ENCODE measurements at regions not wholly inside any gene's neighbourhood (a gene's known extent, or its start where the extent isn't known, plus 50 kb on each side); places are given as distances from the start of the nearest gene placed in this dataset.
A peak's percentile ranks its signal among the peaks of the same experiment; 100 is the strongest.
"Not testable (repeated sequence)": the region's sequence is repeated elsewhere in the genome, so short reads cannot be mapped to it uniquely, and the experiment has no call there.

DNA sequence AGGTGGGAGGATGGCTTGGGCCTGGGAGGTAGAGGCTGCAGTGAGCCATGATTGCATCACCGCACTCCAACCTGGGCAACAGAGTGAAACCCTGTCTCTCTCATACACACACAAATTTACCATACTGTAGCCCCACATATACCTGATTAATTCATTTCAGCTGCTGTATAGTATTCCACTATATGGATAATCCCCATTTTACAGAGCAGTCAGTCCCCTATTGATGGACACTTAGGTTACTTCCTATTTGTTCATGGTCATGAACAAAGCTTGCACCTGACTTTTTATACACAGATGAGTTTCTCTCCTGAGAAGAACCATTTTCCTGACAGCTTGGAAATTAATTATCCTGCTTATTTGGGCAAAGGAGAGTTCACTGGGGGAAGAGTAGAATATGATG, 59.2 kb downstream of the EMX2 start:
- DNase-seq (ENCODE audit: low spot score): no peak

DNA sequence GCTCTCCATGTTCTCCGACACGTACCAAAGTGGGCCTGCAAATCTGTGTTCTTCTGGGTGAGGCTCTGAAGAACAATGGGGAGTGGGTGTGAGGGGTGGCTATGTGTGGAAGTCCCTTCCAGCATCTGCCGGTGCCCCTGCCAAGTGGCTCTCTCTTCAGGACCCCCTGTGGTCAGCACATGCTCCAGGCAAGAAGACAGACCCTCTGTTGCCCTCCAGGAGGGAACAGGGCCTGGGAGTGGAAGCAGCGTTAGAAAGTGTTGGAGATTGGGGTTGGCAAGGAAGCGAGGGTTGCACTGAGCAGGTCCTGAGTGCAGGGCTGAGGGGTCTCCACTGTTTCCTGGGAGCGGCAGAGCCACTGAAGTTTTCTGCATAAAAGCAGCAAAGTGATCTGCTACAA, 60.5 kb downstream of the EMX2 start:
- DNase-seq (ENCODE audit: low spot score): no peak

- no peak for DNase-seq (ENCODE audit: low spot score)
Observed at GRCh38 chr10:117603726-117604125, 61.2 kb downstream of the EMX2 start.

GRCh38 chr10:117609095-117609795, 66.7 kb downstream of the EMX2 start:
- peak; percentile 16 for DNase-seq (ENCODE audit: low spot score)

GRCh38 chr10:117609796-117610170, 67.2 kb downstream of the EMX2 start:
- no peak for DNase-seq (ENCODE audit: low spot score)

- no peak for DNase-seq (ENCODE audit: low spot score)
Observed at GRCh38 chr10:117610321-117610720, 67.8 kb downstream of the EMX2 start.

- DNase-seq (ENCODE audit: low spot score): no peak
Observed at GRCh38 chr10:117612113-117612512, 69.6 kb downstream of the EMX2 start.

DNA sequence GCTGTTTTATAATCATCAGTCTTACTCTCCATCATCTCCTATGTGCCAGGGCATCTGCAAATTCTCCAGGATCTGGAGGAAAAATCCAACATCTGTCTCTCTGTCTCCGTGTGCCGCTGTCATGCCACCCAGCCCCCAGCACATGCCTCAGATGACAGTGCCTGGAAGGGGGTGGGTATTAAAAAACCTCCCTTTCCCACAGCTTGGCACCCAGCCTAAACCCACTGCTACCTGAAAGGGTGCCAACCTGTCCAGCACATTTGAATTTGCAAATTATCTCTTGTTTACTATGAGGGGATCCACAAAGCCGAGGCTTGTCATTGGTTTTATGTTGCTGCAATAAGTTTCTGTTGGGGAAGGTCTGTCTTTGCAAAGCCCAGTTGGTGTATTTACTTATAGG, 73.1 kb downstream of the EMX2 start:
- DNase-seq (ENCODE audit: low spot score): no peak

DNA sequence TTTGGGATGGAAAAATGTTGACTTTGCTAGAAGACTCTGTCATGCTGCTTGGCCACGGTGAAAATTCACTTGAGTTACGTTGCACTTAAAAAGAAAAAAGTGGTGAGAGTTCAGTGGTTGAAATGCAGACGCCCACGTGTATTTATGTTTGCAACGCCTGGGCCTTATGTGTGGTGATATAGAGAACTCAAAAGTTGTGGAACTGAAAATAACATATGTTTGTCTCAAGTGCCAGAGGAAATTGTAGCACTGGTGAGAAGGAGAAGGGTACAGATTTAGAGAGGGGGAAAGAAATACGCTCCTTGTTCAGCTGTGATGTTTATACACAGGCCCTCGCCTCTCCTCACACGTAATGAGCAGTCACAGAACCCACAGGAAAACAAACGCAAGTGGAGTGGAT, 73.6 kb downstream of the EMX2 start:
- no peak for DNase-seq (ENCODE audit: low spot score)

DNA sequence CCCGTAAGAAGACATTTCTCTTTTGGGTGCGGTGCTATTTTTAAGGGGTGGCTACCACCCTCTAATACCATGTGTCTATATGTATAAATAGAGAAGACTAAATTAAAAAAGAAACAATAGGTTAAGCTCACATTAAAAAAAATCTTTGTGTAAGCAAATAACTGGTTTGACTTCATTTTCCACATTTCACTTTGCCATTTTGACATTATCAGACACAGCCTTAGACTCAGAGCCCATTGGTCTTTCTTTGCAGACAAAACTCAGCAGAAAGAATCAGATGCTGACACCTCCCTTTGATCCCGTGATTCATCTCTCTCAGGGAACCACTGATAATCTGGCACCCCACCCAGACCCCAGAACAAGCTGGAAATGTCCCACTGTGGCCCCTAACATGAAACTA, 74.5 kb downstream of the EMX2 start:
- no peak for DNase-seq (ENCODE audit: low spot score)

DNA sequence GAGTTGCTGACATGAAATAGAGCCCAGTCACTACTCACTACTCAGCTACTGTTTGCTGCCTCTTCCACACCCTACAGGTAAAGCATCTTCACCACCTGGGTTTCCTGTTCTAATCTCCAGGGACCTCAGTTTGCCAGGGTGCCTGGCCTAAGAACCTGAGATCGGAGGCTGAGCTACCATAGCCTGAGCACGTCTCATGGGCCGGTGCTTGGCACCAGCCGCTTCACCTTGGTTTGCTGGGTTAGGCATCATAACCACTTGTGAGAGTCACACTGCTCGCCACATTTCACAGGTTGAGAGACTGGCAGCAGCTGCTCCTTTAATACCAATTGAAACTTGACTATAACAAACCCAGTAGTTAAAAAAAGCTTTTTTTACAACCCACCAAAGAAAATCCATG, 75.1 kb downstream of the EMX2 start:
- DNase-seq (ENCODE audit: low spot score): no peak

DNA sequence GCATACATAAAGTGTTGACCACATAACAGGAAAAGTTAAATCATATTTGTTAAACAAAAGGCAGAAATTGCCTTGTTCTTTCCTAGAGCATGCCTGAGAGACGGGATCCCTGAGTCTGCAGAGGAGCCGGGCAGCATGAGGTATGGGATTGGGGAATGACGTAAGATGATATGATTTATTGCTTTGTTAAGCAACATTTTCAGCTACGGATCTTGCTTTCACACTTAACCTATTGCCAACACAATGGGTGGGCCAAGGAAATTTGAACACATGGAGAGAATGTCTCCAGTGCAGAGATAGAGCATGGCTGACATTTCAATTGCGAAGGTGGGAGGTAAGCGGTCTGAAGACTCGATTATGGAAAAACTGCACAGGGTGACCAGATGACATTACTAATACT, 76.7 kb downstream of the EMX2 start:
- DNase-seq (ENCODE audit: low spot score): no peak

GRCh38 chr10:117619707-117620405, 77.3 kb downstream of the EMX2 start:
- DNase-seq (ENCODE audit: low spot score): no peak

DNA sequence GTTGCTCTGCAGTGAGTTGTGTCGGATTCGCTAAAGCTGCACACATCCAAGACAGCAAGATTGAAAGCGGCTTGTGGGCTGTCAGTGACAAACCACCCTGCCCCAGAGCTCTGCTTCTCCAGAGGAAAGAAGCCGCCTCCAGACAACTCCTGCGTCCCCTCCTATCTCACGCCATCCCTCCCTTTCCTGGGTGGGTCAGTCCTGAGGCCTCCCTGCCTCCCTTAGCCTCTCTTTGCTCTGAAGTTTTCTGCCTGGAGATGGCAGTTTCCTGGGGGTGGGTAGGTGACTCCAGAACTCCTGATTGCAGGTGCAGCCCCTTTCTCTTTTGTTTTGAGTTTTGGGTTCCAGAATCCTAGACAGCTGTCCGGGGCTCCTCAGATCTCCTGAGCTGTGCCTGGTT, 78.7 kb downstream of the EMX2 start:
- DNase-seq (ENCODE audit: low spot score): no peak

- no peak for DNase-seq (ENCODE audit: low spot score)
Observed at GRCh38 chr10:117621795-117622420, 79.4 kb downstream of the EMX2 start.

- DNase-seq (ENCODE audit: low spot score): no peak
Observed at GRCh38 chr10:117622471-117623184, 80.1 kb downstream of the EMX2 start.

GRCh38 chr10:117626228-117626627, 83.7 kb downstream of the EMX2 start:
- DNase-seq (ENCODE audit: low spot score): no peak

DNA sequence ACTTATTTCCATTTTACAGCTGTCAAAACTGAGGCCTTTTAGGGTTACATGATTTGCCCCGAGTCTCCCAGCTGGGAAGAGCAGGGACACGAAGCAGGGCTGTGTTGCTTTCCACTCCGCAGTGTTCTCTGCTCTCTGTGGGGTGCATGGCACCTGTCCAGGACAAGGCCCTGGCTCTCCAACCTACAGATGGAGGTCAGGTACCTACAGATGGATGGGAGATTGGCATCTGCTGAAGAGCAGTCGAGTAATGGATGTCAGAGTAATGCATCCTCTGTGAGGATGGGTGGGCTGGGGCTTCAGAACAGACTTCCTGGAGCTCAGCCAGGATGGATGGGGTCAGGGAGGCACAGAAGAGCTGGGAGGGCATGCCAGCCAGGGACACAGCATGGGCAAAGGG, 85.0 kb downstream of the EMX2 start:
- no peak for DNase-seq (ENCODE audit: low spot score)

DNA sequence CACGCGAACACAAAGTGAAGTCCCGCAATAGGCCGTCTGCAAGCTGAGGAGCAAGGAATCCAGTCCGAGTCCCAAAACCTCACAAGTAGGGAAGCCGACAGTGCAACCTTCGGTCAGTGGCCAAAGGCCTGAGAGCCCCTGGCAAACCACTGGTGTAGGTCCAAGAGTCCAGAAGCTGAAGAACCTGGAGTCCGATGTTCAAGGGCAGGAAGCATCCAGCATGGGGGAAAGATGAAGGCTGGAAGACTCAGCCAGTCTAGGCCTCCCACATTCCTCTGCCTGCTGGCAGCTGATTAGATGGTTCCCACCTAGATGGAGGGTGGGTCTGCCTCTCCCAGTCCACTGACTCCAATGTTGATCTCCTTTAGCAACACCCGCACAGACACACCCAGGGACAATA, 87.2 kb downstream of the EMX2 start:
- DNase-seq (ENCODE audit: low spot score): not testable (repeated sequence)

- peak; percentile 42 for DNase-seq (ENCODE audit: low spot score)
Observed at GRCh38 chr10:117631276-117632145, 89.0 kb downstream of the EMX2 start.

DNA sequence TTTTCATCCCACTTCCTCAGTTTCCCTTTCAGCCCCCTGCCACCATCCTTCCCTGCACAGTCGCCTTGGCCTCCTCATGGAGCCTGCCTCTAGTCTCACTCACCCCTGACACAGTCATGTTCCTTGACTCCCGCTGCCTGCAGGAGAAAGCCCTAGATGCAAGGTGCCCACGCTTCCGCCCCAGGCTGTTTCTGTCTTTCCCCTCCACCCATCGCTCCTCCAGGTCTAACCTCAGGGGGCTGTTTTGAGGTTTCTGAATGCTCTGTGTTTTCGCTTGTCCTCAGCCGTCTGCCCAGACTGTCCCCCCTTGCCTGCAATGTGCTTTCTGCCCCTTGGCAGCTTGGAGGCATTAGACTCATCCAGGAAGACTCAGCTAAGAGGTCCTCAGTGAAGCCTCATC, 89.9 kb downstream of the EMX2 start:
- no peak for DNase-seq (ENCODE audit: low spot score)

- DNase-seq (ENCODE audit: low spot score): no peak
Observed at GRCh38 chr10:117635826-117636225, 93.3 kb downstream of the EMX2 start.

Data from globus pallidus (tissue), 1 donor.